Stimulated activated CD4-positive, alpha-beta T cell treated with anti-CD3 and anti-CD28 coated beads, TNF-alpha, amount 100 ng/mL, for 24 hours (primary cell): ENCODE measurements at regions not wholly inside any gene's neighbourhood (a gene's known extent, or its start where the extent isn't known, plus 50 kb on each side); places are given as distances from the start of the nearest gene placed in this dataset.
"Not testable (repeated sequence)": the region's sequence is repeated elsewhere in the genome, so short reads cannot be mapped to it uniquely, and the experiment has no call there.

Source experiments
- DNase-seq, 3 experiments: peaks; one replicate each; pipeline ENCODE4 v3.0.0-alpha.2; 2020; ENCODE audit warnings: low read depth in 3 of 3

- DNase-seq: no peak
These were observed 333.7 kb downstream of the DAD1 start for GRCh38 chr14:22255017-22255950.

- DNase-seq: no peak
These were observed 336.3 kb downstream of the DAD1 start for GRCh38 chr14:22252686-22253085.

GRCh38 chr14:22251090-22251489 lies 337.9 kb downstream of the DAD1 start:
- no peak for DNase-seq

GRCh38 chr14:22249770-22250169 lies 339.3 kb downstream of the DAD1 start:
- no peak for DNase-seq

GRCh38 chr14:22243971-22244581 lies 344.9 kb downstream of the DAD1 start:
- no peak for DNase-seq

- DNase-seq: not testable (repeated sequence)
These were observed 350.7 kb downstream of the DAD1 start for GRCh38 chr14:22238320-22238719.

- DNase-seq: no peak
These were observed 355.6 kb downstream of the DAD1 start for GRCh38 chr14:22233377-22233776.

GRCh38 chr14:22232933-22233332 lies 356.1 kb downstream of the DAD1 start:
- DNase-seq: no peak

- DNase-seq: no peak
These were observed 356.5 kb downstream of the DAD1 start for GRCh38 chr14:22232486-22232885.

- DNase-seq: no peak
These were observed 358.0 kb downstream of the DAD1 start for GRCh38 chr14:22231018-22231417.

GRCh38 chr14:22230517-22230916 lies 358.5 kb downstream of the DAD1 start:
- no peak for DNase-seq

- no peak for DNase-seq
These were observed 361.9 kb downstream of the DAD1 start for GRCh38 chr14:22227084-22227483.

GRCh38 chr14:22226381-22226780 lies 362.6 kb downstream of the DAD1 start:
- DNase-seq: no peak

GRCh38 chr14:22225516-22226140 lies 363.4 kb downstream of the DAD1 start:
- no peak for DNase-seq

- no peak for DNase-seq
These were observed 367.5 kb downstream of the DAD1 start for GRCh38 chr14:22221508-22221907.

- DNase-seq: no peak
These were observed 368.6 kb downstream of the DAD1 start for GRCh38 chr14:22220427-22220826.

- no peak for DNase-seq
These were observed 370.3 kb downstream of the DAD1 start for GRCh38 chr14:22218728-22219127.

- no peak for DNase-seq
These were observed 375.9 kb downstream of the DAD1 start for GRCh38 chr14:22213120-22213519.

GRCh38 chr14:22210906-22211305 lies 378.1 kb downstream of the DAD1 start:
- DNase-seq: no peak

GRCh38 chr14:22210026-22210425 lies 379.0 kb downstream of the DAD1 start:
- DNase-seq: no peak

GRCh38 chr14:22203036-22203435 lies 386.0 kb downstream of the DAD1 start:
- DNase-seq: no peak

GRCh38 chr14:22202313-22202712 lies 386.7 kb downstream of the DAD1 start:
- no peak for DNase-seq
